OCI-LY1 (cell line): ENCODE measurements at regions not wholly inside any gene's neighbourhood (a gene's known extent, or its start where the extent isn't known, plus 50 kb on each side); places are given as distances from the start of the nearest gene placed in this dataset.

Experiments
- H2AFZ ChIP-seq: fragments of 200-600 bp; sonication (generic), shearing (Covaris generic); 2 replicates; pipeline ENCODE4 v1.6.0; 2014; ENCODE audit warnings: antibody characterized with exemption, mild to moderate bottlenecking, low read length
- H3F3A ChIP-seq: fragments of 200-600 bp; sonication (generic), shearing (Covaris generic); 2 replicates; pipeline ENCODE4 v1.6.0; 2014; ENCODE audit warnings: mild to moderate bottlenecking, antibody characterized with exemption, low read length, moderate library complexity; ENCODE audit not compliant: insufficient read depth
- H3K27ac ChIP-seq: fragments of 200-600 bp; sonication (generic); 2 replicates; pipeline ENCODE4 v1.5.1; 2014; ENCODE audit warnings: low read length, mixed run types, mild to moderate bottlenecking, low read depth; ENCODE audit not compliant: poor library complexity, severe bottlenecking
- H3K27me3 ChIP-seq: fragments of 200-600 bp; sonication (generic); 2 replicates; pipeline ENCODE4 v1.6.0; 2014; ENCODE audit warnings: antibody characterized with exemption, mild to moderate bottlenecking, low read length, moderate library complexity; ENCODE audit not compliant: insufficient read depth
- H3K36me3 ChIP-seq: fragments of 200-600 bp; sonication (generic); 2 replicates; pipeline ENCODE4 v1.6.1; 2014; ENCODE audit warnings: mild to moderate bottlenecking, antibody characterized with exemption, low read length, moderate library complexity, mixed read lengths; ENCODE audit not compliant: insufficient read depth
- H3K4me1 ChIP-seq: fragments of 200-600 bp; sonication (generic); 2 replicates; pipeline ENCODE4 v1.5.1; 2014; ENCODE audit warnings: mild to moderate bottlenecking, low read length, moderate library complexity; ENCODE audit not compliant: insufficient read depth, severe bottlenecking
- H3K4me2 ChIP-seq: fragments of 200-600 bp; sonication (generic), shearing (Covaris generic); 2 replicates; pipeline ENCODE4 v1.6.1; 2014; ENCODE audit warnings: low read length
- H3K4me3 ChIP-seq: fragments of 200-600 bp; sonication (generic); 2 replicates; pipeline ENCODE4 v1.5.1; 2014; ENCODE audit warnings: low read length, low read depth, mild to moderate bottlenecking, mixed read lengths; ENCODE audit not compliant: poor library complexity, severe bottlenecking
- H3K79me2 ChIP-seq: fragments of 200-600 bp; shearing (Covaris generic); 2 replicates; pipeline ENCODE4 v1.6.1; 2016; ENCODE audit warnings: mixed run types, low read length, mixed read lengths; ENCODE audit not compliant: insufficient read depth
- H3K9ac ChIP-seq: fragments of 200-600 bp; sonication (generic), shearing (Covaris generic); 2 replicates; pipeline ENCODE4 v1.6.1; 2014; ENCODE audit warnings: mild to moderate bottlenecking, low read length, mixed read lengths
- H3K9me2 ChIP-seq: fragments of 200-600 bp; sonication (generic), shearing (Covaris generic); 2 replicates; pipeline ENCODE4 v1.6.1; 2014; ENCODE audit warnings: low read depth, mild to moderate bottlenecking, low read length, mixed read lengths
- H3K9me3 ChIP-seq: fragments of 200-600 bp; shearing (Covaris generic); 2 replicates; pipeline ENCODE4 v1.6.1; 2014; ENCODE audit warnings: low read length, mixed read lengths
- H4K20me1 ChIP-seq: fragments of 200-600 bp; sonication (generic), shearing (Covaris generic); 2 replicates; pipeline ENCODE4 v1.6.0; 2016; ENCODE audit warnings: mild to moderate bottlenecking, low read length; ENCODE audit not compliant: insufficient read depth
- EZH2 ChIP-seq: fragments of 200-600 bp; sonication (generic), shearing (Covaris generic); IDR thresholded peaks from 2 replicates; pipeline ENCODE4 v1.8.0; 2017; ENCODE audit warnings: borderline replicate concordance, mixed run types, mild to moderate bottlenecking, antibody characterized with exemption, low read length, moderate library complexity, mixed read lengths
- TF ChIP-seq, protein P1 (sequence below): fragments of 200-600 bp; sonication (generic), shearing (Covaris generic); IDR thresholded peaks from 2 replicates; pipeline ENCODE4 v1.5.1; 2017; ENCODE audit warnings: mild to moderate bottlenecking, antibody characterized with exemption, low read length, moderate library complexity, mixed read lengths

DNA sequence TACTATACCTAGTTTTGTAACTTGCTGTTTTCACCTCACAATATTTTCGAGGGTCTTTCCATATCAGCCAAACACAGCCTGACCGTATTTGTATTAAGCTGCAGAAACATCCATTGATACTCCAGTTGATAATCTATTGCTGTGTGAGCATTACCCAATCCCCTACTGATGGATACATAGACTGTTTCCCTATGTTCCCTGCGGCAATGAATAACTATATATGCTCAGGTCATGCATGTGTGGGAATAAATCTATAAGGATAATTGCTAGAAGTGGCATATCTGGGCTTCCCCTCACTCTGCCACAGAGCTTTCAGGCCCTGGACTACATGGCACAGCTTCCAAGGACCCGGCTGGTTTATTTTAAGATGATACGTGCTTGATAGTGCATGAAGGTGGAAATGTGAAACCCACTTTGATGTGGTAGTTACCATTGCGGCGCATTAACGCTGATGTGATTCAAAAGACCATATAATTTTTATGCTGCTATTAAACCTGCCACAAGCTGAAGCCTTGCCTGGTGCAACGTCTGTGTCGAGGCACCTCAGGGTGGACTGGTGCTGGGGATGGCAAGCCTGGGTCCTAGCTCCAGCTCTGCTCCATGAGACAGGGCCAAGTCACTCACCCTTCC is 81.4 kb upstream of the KCNK12 start:
- peak overlapping the region; percentile 42 for H3K4me2 ChIP-seq
- H3K27ac ChIP-seq, result peak overlapping the region; percentile 99
- TF ChIP-seq, protein P1, sequence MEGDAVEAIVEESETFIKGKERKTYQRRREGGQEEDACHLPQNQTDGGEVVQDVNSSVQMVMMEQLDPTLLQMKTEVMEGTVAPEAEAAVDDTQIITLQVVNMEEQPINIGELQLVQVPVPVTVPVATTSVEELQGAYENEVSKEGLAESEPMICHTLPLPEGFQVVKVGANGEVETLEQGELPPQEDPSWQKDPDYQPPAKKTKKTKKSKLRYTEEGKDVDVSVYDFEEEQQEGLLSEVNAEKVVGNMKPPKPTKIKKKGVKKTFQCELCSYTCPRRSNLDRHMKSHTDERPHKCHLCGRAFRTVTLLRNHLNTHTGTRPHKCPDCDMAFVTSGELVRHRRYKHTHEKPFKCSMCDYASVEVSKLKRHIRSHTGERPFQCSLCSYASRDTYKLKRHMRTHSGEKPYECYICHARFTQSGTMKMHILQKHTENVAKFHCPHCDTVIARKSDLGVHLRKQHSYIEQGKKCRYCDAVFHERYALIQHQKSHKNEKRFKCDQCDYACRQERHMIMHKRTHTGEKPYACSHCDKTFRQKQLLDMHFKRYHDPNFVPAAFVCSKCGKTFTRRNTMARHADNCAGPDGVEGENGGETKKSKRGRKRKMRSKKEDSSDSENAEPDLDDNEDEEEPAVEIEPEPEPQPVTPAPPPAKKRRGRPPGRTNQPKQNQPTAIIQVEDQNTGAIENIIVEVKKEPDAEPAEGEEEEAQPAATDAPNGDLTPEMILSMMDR, result no peak
- no peak for TF ChIP-seq EZH2
- no peaks in the 10 kb centered on the region for H4K20me1 ChIP-seq
- peaks cover 62% of the 10 kb centered on the region for H3K4me1 ChIP-seq
- H3F3A ChIP-seq, result no peaks in the 10 kb centered on the region; the same call in 1 of the 2 replicates
- peak overlapping the region; percentile 67; the same call in 1 of the 2 replicates for H3K9ac ChIP-seq
- H3K4me3 ChIP-seq, result no peak overlapping the region
- H2AFZ ChIP-seq, result no peak overlapping the region
- H3K27me3 ChIP-seq, result no peaks in the 10 kb centered on the region
- no peaks in the 10 kb centered on the region for H3K9me2 ChIP-seq
- H3K9me3 ChIP-seq, result no peaks in the 10 kb centered on the region
- H3K36me3 ChIP-seq, result no peaks in the 10 kb centered on the region
- no peaks in the 10 kb centered on the region for H3K79me2 ChIP-seq

- Histone ChIP-seq H4K20me1 (no peaks in the 10 kb centered on the region), H3K27ac (peak overlapping the region; percentile 99), H3F3A (no peaks in the 10 kb centered on the region; the same call in 1 of the 2 replicates), H3K9me3 (no peaks in the 10 kb centered on the region), H3K9me2 (no peaks in the 10 kb centered on the region), H2AFZ (no peak overlapping the region), H3K4me1 (peaks cover 54% of the 10 kb centered on the region), H3K4me2 (no peak overlapping the region), H3K9ac (no peak overlapping the region; the same call in 1 of the 2 replicates), H3K27me3 (no peaks in the 10 kb centered on the region), H3K4me3 (no peak overlapping the region), H3K79me2 (no peaks in the 10 kb centered on the region), H3K36me3 (no peaks in the 10 kb centered on the region)
- TF ChIP-seq EZH2, result no peak
- TF ChIP-seq, protein P1, result no peak
Observed at GRCh38 chr2:47651296-47651695, 80.5 kb upstream of the KCNK12 start.

DNA sequence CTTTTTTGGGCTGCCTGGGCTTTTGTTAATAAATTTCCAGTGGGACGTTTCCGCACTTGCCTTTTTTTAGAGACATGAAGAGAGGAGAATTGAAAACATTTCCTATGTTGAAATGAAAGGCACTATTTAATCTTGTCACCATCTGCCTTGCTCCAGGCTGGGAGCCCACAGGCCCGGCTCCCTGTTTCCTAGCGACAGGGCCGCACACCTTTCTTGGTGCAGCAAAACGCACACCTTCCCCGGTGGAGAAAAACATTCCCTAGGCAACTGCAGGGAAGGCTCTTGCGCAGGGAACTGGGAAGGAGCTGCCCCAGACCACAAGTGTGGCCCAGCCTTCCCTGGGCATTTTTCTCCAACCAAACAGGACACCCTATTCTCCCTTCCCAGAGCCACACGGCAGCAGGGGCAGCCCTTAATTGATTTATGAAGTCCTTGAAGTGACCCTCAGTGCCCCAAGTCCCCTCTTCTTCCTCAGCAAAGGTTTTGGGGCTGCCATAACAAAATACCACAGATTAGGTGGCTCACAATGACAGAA is 79.3 kb upstream of the KCNK12 start:
- Histone ChIP-seq H3K27me3 (no peaks in the 10 kb centered on the region), H3K27ac (no peak overlapping the region), H3F3A (no peaks in the 10 kb centered on the region; the same call in 1 of the 2 replicates), H3K9me2 (no peaks in the 10 kb centered on the region), H3K9ac (no peak overlapping the region), H3K36me3 (no peaks in the 10 kb centered on the region), H3K9me3 (no peaks in the 10 kb centered on the region), H3K4me1 (peaks cover 45% of the 10 kb centered on the region), H3K79me2 (no peaks in the 10 kb centered on the region), H3K4me2 (no peak overlapping the region), H2AFZ (no peak overlapping the region), H4K20me1 (no peaks in the 10 kb centered on the region), H3K4me3 (no peak overlapping the region)
- TF ChIP-seq, protein P1, result no peak
- no peak for TF ChIP-seq EZH2
